ENCODE measurements at regions not wholly inside any gene's neighbourhood (a gene's known extent, or its start where the extent isn't known, plus 50 kb on each side); places are given as distances from the start of the nearest gene placed in this dataset.

DNA sequence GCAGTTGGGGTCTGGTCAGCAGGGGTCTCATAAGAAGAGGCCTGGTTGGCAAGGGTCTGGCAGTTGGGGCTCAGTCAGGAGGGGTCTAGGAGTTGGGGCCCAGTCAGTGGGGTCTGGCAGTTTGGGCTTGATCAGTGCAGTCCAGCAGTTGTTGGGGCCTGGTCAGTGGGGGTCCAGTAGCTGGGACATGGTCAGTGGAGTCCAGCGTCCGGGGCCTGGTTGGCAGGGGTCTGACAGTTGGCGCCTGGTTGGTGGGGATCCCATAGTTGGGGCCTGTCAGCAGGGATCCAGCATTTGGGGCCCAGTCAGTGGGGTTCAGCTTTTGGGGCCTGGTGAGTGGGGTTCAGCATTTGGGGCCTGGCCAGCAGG, 60.5 kb upstream of the TPM4 start:
- Histone ChIP-seq H2AFZ (replicated peaks) (no peak overlapping the region), H3K27ac (no peak overlapping the region)

GRCh38 chr19:16016226-16017137, 59.8 kb upstream of the TPM4 start:
- no peak overlapping the region for H3K4me3 ChIP-seq
- H3K9ac ChIP-seq: no peak overlapping the region
- no peak for TF ChIP-seq EZH2 (IDR thresholded peaks at IDR 0.05)
- TF ChIP-seq, protein P1, sequence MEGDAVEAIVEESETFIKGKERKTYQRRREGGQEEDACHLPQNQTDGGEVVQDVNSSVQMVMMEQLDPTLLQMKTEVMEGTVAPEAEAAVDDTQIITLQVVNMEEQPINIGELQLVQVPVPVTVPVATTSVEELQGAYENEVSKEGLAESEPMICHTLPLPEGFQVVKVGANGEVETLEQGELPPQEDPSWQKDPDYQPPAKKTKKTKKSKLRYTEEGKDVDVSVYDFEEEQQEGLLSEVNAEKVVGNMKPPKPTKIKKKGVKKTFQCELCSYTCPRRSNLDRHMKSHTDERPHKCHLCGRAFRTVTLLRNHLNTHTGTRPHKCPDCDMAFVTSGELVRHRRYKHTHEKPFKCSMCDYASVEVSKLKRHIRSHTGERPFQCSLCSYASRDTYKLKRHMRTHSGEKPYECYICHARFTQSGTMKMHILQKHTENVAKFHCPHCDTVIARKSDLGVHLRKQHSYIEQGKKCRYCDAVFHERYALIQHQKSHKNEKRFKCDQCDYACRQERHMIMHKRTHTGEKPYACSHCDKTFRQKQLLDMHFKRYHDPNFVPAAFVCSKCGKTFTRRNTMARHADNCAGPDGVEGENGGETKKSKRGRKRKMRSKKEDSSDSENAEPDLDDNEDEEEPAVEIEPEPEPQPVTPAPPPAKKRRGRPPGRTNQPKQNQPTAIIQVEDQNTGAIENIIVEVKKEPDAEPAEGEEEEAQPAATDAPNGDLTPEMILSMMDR (IDR thresholded peaks at IDR 0.05): no peak
- TF ChIP-seq EZH2phosphoT487 (IDR thresholded peaks at IDR 0.05): no peak
- Mint-ChIP-seq H3K4me3 (no peak overlapping the region), H3K4me1 (no peaks in the 10 kb centered on the region), H3K36me3 (no peaks in the 10 kb centered on the region), H3K9me3 (peaks cover 11% of the 10 kb centered on the region), H3K27ac (no peak overlapping the region), H3K27me3 (ENCODE audit: insufficient read depth, low read depth) (peaks cover 12% of the 10 kb centered on the region)
- no peak overlapping the region for H3K4me2 ChIP-seq
- no peaks in the 10 kb centered on the region for H3K9me3 ChIP-seq (ENCODE audit: low read depth)
- H3K36me3 ChIP-seq: no peaks in the 10 kb centered on the region
- no peaks in the 10 kb centered on the region for H3K27me3 ChIP-seq
- no peak overlapping the region for H2AFZ ChIP-seq (replicated peaks)
- H3K27ac ChIP-seq: no peak overlapping the region
- no peaks in the 10 kb centered on the region for H4K20me1 ChIP-seq (ENCODE audit: low read depth)
- H3F3A ChIP-seq (ENCODE audit: low read depth): no peaks in the 10 kb centered on the region
- no peaks in the 10 kb centered on the region for H3K79me2 ChIP-seq (ENCODE audit: low read depth)
- no peaks in the 10 kb centered on the region for H3K4me1 ChIP-seq
- no peak for DNase-seq (ENCODE audit: low spot score)

More for the DNA sequence above, 60.5 kb upstream of the TPM4 start:
- Mint-ChIP-seq H3K27ac (peak overlapping the region; percentile 42), H3K4me3 (no peak overlapping the region), H3K4me1 (no peaks in the 10 kb centered on the region), H3K27me3 (ENCODE audit: insufficient read depth, low read depth) (peaks cover 12% of the 10 kb centered on the region), H3K36me3 (no peaks in the 10 kb centered on the region), H3K9me3 (peaks cover 11% of the 10 kb centered on the region)
- Histone ChIP-seq H3K27me3 (no peaks in the 10 kb centered on the region), H3K36me3 (no peaks in the 10 kb centered on the region), H3K9ac (no peak overlapping the region), H4K20me1 (ENCODE audit: low read depth) (no peaks in the 10 kb centered on the region), H3K79me2 (ENCODE audit: low read depth) (no peaks in the 10 kb centered on the region), H3K9me3 (ENCODE audit: low read depth) (no peaks in the 10 kb centered on the region), H3K4me1 (no peaks in the 10 kb centered on the region), H3F3A (ENCODE audit: low read depth) (no peaks in the 10 kb centered on the region), H3K4me3 (no peak overlapping the region), H3K4me2 (no peak overlapping the region)
- DNase-seq (ENCODE audit: low spot score): no peak
- no peak for TF ChIP-seq EZH2phosphoT487 (IDR thresholded peaks at IDR 0.05)
- TF ChIP-seq EZH2 (IDR thresholded peaks at IDR 0.05): no peak
- TF ChIP-seq, protein P1 (IDR thresholded peaks at IDR 0.05): no peak

GRCh38 chr19:16017138-16017490, 59.2 kb upstream of the TPM4 start:
- Histone ChIP-seq H3K36me3 (no peaks in the 10 kb centered on the region), H4K20me1 (ENCODE audit: low read depth) (no peaks in the 10 kb centered on the region), H3K4me1 (no peaks in the 10 kb centered on the region), H3K27me3 (no peaks in the 10 kb centered on the region), H3K9me3 (ENCODE audit: low read depth) (no peaks in the 10 kb centered on the region), H3K9ac (no peak overlapping the region), H3K27ac (no peak overlapping the region), H3K79me2 (ENCODE audit: low read depth) (no peaks in the 10 kb centered on the region), H3K4me3 (no peak overlapping the region), H2AFZ (replicated peaks) (no peak overlapping the region), H3F3A (ENCODE audit: low read depth) (no peaks in the 10 kb centered on the region), H3K4me2 (no peak overlapping the region)
- TF ChIP-seq EZH2phosphoT487 (IDR thresholded peaks at IDR 0.05) (no peak), EZH2 (IDR thresholded peaks at IDR 0.05) (no peak)
- TF ChIP-seq, protein P1 (IDR thresholded peaks at IDR 0.05): no peak
- Mint-ChIP-seq H3K27me3 (ENCODE audit: insufficient read depth, low read depth) (peaks cover 12% of the 10 kb centered on the region), H3K27ac (no peak overlapping the region), H3K4me3 (no peak overlapping the region), H3K36me3 (no peaks in the 10 kb centered on the region), H3K9me3 (peaks cover 10% of the 10 kb centered on the region), H3K4me1 (no peaks in the 10 kb centered on the region)
- no peak for DNase-seq (ENCODE audit: low spot score)
